Uterus (tissue), 2 donors: ENCODE measurements at regions not wholly inside any gene's neighbourhood (a gene's known extent, or its start where the extent isn't known, plus 50 kb on each side); places are given as distances from the start of the nearest gene placed in this dataset.

Source experiments
- CTCF ChIP-seq, 4 experiments: fragments of 200-600 bp in 2 of 4; fragments of 450-650 bp in 2 of 4; sonication (generic) in 2 of 4; IDR thresholded peaks; one replicate each; pipeline ENCODE4 v1.5.1; 2016 to 2019; ENCODE audit warnings: antibody characterized with exemption in 4 of 4, mild to moderate bottlenecking in 2 of 4, moderate library complexity in 1 of 4
- POLR2A ChIP-seq, 2 donors: fragments of 450-650 bp; IDR thresholded peaks; one replicate each; pipeline ENCODE4 v1.6.1; 2016; ENCODE audit warnings: antibody characterized with exemption in 2 of 2, mild to moderate bottlenecking in 1 of 2, moderate library complexity in 1 of 2

GRCh38 chr1:187054862-187055757, 226.4 kb downstream of the PLA2G4A start:
- no peak for TF ChIP-seq POLR2A (IDR thresholded peaks at IDR 0.05)
- TF ChIP-seq CTCF (IDR thresholded peaks at IDR 0.05) = no peak
